NCI-H128 (cell line): ENCODE measurements at regions not wholly inside any gene's neighbourhood (a gene's known extent, or its start where the extent isn't known, plus 50 kb on each side); places are given as distances from the start of the nearest gene placed in this dataset.

Experiments
- DNase-seq: peaks from one replicate; lab custom pipeline; 2025; ENCODE audit not compliant: unreplicated experiment; lab: John Stamatoyannopoulos, UW

DNA sequence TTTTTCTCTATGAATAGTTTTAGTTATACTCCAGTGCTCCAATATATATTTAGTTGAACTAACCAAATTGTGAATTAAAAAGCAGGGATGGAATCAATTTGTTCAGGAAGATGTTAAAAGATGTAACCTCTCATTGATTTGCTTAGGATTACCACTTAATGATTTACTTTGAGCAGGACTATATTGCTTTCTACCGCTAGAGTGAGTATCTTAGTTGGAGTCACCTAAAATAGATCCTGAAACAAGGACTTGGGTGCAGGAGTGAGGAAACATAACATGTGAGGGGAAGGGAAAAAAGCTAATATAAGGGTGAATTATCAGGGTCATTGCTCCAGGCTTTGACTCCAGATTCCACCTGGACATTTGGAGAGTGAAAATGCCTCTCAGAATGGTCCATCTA, 2277.4 kb upstream of the C9orf72 start:
- DNase-seq = no peak

DNA sequence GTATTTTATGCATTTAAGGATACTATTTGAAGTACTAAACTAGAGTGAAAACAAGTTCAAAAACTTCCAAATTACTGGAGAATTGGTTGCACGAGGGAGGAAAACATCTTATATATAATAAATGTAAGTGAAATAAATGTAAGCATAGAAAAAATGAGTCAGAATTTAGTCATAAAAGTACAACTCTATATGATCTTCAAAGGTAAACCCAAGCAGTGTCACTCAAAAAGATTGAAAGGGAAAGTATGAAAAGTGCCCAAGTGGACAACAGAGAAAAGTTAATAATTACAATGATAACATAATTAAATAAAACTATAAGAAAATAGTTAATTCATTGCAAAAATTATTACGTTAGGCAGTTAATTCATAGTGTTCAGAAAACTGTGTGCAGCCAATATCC, 2288.5 kb upstream of the C9orf72 start:
- no peak for DNase-seq

DNA sequence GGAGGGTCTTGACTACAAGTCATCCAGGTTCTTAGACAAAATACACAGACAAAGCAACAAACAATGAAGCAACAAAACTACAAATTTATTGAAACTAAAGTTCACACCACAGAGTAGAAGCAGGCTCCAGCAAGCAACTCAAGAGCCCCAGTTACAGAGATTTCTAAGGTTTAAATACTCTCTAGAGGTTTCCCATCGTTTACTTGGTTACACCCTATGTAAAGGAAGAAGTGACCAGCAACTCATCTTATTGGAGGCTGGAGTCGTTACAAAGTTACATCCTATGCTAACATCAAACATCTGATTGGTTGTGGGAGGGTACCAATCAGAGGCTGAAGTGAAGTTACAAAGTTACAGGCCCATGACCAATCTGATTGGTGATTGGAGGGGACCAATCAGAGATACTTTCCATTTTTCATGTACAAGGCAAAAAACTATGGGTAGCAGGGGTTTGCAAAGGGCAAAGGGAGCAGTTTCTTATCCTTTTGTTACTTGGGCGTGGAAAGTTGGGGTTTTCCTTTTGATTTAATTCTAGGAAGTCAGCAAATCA, 2292.6 kb upstream of the C9orf72 start:
- no peak for DNase-seq

DNA sequence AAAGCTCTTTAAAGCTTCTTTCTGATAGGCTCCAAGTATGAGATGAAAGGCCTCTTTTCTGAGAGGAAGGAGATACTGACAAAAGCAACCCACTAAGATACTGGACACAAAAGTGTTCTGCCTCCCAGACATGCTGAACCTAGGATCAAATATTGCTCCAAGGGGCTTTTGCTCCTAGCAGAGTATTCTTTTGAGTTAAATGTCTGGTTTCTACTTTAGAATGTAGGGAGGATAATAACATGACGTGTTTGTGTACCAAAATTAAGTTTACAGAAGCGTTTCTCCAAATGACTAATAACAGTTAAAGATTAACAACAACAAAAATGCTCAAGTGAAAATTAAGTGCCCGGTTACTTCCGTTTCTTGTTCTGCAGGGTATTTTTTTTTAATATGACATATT, 2293.3 kb upstream of the C9orf72 start:
- DNase-seq = no peak

DNA sequence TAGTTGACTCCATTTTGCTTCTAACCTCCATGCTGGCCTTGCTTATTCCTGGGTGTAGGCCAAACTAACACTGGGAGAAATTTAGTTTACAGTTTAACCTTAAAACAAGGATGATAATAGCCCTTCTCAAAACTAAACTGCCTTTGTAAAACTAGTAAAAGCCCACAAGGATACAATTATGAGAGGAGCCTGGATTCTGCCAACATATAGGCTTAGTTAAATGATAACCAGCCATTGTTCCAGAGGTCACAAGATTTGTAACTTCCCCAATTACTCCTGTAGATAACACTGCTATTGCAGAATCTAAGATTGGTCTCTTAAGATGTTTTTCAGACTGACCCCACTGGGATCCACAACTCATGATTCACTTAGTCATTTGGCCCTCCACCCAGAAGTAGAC, 2300.3 kb upstream of the C9orf72 start:
- no peak for DNase-seq

DNA sequence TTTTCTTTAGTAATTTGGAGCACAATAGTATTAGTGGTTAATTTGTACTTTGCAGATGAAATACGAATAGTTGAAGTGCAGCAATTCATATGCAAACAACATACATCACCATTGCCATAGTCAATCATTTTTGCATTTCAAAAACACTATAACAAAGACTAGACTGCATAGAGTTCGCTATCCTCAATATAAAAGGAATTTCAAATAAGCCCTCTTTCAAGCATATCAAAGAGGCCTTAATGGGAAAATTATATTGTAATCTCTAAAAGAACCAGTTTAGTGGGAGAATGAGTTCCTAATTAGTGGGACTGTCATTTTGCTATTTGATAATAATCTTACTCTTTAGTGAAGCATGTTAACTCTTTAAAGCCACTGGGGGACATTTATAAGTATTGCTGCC, 2302.3 kb upstream of the C9orf72 start:
- DNase-seq = no peak

DNA sequence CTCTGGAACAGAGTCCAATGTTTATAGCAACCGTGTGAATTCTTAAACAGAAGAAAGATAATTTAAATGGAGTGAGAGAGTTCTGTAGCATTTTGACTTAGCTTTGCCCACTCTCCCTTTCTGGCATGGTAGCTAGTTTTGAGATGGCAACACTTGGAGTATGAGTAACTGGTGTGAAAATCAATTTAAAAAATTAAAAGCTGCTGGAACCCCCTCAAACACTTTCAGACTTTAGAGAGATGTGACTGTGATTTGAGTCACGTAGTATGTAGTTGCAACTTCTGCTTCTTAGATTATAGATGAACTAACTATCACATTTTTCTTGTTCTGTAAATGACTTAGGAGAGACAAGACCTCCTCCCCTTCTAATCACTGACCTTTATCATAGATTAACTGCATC, 2309.5 kb upstream of the C9orf72 start:
- DNase-seq = no peak

DNA sequence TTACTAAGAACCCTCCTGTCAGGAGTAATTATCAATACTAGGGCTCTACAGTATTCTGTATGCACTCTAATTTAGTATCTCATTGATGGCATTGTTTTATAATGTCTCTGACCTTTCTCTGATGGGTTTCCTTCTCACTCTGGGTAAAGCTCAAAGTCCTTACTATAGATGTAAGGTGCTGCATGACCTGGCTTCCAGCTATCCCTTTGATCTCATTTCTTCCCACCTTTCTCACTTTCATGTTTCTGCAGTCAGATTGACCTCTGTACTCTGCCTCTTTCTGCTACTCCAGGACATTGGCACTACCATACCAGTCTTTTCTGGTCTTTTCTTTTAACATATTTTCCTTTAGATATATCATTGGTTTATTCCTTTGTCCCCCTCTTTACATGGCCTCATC, 2332.8 kb upstream of the C9orf72 start:
- DNase-seq = no peak

DNA sequence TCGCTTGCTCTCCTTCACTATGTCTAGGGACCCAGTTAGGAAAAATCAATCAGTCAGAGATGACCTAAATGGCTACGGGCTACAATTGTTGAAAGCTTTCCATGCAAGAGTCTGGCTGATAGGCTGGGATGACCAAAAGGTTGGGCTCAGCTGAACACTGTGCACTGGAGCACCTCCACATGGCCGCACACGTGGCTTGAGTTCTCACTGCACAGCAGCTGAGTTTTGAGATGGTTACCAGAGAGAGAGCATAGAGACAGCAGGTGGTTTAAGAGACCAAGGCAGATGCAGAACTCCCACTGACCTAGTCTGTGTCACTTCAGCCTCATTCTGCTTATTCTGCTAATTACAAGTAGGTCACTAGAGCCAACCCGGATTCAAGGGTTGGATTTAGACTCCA, 2354.8 kb upstream of the C9orf72 start:
- no peak for DNase-seq

DNA sequence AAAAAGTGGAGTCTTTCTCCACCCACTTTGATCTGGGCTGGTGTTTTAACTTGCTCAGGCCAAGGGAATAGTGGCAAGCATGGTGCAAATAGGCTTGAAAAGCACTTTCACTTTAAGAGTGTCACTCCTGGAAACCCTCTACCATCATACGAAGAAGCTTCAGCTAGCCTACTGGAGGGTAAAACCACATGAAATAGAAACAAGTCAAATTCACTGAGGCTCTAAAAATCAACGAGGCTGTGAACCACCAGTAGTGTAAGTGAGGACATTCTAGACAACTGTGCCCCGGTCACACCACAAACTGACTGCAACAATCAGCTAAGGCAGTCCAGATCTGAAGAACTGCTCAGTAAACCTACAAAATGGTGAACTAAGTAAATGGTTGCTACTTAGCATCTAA, 2366.3 kb upstream of the C9orf72 start:
- DNase-seq = no peak

DNA sequence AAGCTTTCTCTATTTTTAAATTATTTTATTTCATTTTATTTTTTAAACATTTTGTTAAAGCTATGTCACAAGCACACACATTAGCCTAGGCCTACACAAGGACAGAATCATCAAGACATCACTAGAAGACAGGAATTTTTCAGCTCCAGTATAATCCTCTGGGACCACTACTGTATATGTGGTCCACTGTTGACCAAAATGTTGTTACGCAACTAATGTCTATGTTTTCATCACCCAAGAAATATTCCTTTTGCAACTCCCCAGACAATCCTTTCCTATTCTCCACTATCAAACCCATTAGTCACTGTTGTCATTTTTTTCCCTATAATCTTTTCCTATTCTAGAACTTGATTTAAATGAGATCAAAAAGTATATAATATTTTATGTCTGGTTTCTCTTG, 2371.7 kb upstream of the C9orf72 start:
- no peak for DNase-seq

DNA sequence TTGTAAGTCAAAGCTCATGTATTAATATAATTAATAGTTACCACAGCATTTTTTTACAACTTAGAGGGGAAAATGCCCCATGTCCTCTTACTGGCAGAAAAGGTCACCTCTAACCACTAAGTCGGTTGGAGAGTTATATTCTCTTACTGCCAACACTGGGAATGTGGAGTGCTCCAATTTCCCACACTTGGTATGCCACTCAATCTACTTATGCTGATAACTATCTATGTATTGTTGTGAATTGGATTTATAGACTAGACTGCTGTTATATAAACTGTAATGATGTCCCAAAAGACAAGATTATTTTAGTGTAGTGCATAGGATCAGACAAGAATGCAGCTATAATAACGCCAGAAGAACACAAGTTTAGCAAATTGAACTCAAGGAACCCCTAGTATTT, 2385.2 kb upstream of the C9orf72 start:
- no peak for DNase-seq

DNA sequence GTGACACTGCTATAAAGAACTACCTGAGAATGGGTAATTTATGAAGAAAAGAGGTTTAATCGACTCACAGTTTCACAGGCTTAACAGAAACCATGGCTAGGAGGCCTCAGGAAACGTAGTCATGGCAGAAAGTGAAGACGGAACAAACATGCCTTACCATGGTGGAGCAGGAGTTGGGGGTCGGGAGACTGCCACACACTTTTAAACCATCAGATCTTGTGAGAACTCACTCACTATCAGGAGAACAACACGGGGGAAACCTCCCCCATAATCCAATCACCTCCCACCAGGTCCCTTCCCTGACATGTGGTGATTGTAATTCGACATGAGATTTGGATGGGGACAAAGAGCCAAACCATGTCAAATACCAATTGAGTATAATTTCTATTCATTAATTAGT, 2392.6 kb upstream of the C9orf72 start:
- DNase-seq = no peak

DNA sequence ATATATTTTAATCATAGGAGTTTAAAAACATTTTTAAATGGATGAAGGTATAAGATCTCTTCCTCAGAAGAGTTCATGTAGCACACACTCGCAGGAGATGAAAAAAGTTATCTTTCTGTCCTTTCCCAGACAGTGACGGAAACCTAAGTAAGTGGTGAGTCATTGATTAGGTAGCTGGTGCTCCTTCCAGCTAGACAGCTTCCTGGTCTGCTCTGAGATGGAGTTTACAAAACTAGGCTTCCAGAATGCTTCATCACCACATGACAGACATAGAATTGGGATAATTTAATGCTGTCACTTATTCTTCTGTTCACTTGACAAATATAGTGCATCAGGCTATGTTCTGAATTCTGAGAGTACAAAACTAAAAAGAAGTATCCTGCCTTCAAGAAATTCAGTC, 2393.0 kb upstream of the C9orf72 start:
- no peak for DNase-seq

DNA sequence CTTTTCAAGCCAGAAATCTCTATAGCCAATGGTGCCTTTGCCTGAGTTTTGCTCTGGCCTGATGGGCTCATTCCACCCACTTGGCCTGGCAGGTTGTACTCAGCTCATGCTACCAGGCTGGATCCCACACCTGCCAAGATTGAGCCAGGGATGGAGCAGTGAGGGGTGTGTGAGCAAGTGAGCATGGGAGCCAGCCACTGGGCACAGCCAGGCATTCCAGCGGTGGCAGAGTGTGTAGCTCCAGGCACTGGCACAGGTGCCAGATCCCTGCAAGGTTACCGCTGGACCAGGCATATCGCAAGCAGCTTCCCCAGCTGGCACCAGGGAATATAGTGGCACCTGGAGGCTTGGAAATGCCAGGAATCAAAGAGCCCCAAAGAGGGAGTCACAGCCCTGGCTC, 2395.6 kb upstream of the C9orf72 start:
- no peak for DNase-seq

DNA sequence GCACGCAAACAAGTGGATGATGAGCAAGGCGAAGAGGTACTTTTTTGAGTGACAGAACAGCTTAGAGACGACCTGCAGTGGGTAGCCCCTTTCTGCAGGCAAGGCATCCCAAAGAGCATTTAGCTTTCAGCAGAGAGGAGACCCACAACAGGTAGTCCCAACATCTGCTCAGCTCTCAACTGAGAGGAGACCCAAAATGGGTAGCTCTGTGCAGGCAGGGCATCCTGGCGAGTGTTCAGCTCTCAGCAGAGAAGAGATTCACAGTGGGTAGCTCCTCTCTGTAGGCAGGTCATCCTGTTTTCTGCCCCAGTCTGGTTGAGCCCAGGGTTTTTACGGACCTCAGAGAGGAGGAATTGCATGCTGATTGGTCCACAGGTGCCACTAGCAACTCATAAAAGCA, 2396.1 kb upstream of the C9orf72 start:
- DNase-seq = no peak

DNA sequence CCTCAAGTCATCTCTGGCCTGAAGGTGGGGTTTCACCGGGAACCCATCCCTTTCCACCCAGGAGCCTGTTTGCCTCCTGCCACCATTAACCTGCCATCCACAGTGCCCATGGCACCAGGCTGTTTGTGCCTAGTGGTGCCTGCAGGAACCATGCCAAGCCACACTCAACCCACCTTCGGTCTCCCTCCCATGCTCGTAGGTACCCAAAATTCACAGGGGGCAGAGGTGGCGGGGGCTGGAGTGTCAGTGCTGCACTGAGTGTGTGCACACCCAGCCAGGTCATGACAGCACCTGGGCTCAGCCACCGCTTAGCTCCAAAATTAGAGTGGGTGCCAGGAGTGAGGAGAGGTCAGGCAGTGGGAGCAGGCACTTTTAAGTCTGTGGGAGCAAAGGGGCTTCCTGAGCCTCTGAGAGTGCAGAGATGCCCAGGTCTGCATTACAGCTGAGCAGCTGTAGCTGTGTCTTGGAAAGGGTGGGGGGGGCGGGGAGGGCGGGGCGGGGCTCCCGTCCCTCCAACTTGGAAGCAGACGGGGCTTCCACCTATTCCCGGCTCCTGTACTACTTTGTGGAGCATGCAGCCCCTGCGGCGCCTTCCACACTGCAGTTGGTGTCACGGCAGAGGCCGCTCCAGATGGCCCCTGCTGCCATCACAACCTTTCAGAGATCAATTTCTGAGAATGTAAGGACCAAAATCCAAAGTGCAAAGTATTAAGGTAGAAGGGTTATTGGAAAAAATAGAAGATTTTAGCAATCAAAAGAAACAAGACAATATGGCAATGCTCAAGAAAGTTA, 2396.8 kb upstream of the C9orf72 start:
- DNase-seq = no peak

DNA sequence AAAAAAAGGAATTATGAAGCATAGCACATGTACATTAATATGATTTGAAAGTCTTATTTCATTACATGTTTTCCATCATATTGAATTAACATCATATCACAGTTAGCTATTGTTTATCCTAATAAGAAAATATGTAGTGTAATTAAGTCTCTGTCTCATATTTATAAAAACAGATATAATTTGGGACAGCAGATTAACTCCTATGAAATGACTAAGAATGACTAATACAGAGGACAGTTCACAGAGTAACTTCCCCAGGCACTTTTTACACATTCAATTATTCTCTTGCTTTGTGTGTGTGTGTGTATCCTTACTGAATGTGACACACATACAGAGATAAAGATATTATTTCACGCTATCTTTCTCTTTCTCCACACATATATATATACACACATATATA, 2400.9 kb upstream of the C9orf72 start:
- no peak for DNase-seq

DNA sequence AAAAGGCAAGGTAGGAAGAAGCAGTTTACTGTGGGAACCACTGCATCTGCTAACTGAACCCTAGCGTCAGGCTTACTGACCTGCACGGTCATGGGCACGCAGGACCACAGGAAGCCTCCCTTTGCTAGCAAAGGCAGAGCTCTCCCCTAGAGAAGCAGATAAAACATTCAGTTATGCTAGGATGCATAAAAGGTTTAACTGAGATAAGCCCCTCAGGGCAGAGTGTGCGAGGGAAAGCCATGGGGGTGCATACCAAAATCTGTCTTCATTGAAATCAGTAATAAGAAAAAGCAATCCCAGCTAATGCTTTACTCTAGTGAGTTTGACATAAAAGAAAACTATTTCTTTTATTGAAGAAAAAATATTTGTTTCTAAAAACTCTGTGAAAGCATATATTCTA, 2403.7 kb upstream of the C9orf72 start:
- DNase-seq = no peak

DNA sequence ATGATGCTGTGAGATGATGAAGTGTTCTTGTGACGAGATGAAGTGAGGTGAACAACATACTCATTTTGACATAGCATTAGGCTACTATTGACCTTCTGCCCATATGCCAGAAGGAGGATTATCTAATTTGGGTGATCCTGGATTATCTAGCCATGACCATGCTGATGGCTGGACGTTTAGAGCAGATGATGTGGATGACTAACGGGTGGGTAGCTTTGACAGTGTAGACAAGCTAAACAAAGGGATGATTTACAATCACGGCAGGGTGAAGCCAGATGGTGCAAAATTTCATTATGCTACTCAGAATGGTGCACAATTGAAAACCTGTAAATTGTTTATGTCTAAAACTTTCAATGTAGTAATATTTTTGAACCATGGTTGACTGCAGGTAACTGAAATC, 2403.4 kb upstream of the ACO1 start:
- no peak for DNase-seq

DNA sequence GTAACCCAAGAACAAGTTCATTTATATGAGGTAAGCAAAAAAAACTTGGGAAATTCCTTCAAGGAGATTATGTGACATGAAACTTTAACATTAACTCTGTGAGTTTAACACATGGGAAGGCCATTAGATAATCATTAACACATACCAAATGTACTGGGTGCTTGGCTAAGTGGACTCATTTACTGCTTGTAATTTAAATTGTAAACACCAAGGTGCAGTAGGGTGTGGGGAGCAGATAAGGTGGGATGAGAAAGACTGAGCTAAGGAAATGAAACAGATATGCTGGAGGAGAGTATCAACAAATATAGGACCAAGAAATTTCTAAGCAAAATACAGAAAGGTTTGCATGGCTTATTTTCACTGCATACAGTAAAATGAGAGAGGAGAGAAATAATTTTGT, 2384.8 kb upstream of the ACO1 start:
- no peak for DNase-seq

DNA sequence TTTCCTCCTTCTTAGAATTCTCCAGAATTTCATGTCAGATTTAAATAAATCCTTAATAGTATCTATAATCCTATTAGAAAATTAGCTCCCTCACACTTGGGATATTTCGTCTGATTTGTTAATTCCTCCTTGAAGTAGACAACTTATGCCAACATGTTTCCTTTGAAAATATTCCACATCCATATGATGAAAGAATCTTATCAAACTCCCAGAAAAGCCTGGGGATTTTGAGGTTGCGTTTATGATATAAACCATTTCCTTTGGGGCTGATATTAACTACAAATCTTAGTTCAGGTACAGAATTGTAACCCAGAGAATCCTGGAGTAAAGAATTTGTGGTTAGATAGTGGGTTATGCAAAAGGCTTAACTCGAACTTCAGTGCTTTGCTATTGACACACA, 2373.8 kb upstream of the ACO1 start:
- DNase-seq = no peak

DNA sequence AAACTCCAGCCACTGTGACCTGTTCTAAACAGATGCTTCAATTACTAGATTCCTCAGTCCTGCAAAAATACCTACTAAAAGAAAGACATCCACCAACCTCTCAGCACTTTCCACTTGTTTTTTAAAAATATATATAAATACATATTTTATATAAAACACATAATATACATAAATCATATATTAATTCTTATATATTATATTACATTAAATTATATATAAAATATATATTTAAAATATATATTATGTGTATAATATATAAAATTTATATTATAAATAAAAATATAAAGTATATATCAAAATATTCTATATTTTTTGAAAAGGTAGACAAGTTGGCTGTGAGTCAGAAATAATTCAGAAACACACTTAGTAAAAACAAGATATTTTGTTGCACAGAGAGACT, 2371.8 kb upstream of the ACO1 start:
- DNase-seq = no peak
